HepG2 (cell line): ENCODE measurements at regions not wholly inside any gene's neighbourhood (a gene's known extent, or its start where the extent isn't known, plus 50 kb on each side); places are given as distances from the start of the nearest gene placed in this dataset.

ENCODE experiments used
- ATAC-seq: fragments of 200-7000 bp; cut with Tn5 transposase; 3 replicates; pipeline ENCODE4 v1.9.1; 2020; ENCODE audit warnings: mild to moderate bottlenecking, moderate library complexity
- BruUV-seq: library from RNA; stranded (reverse); fragments of 400-500 nt; replicated peaks from 2 replicates; lab custom pipeline; 2021; lab: Mats Ljungman, UMichigan
- CTCF ChIA-PET: fragments of 300-600 bp; formaldehyde crosslinking; extraction: SDS; loops from one replicate; lab custom pipeline; 2021; ENCODE audit warnings: low total read pairs, inconsistent platforms, low intra/inter-chr PET ratio; lab: Yijun Ruan, JAX
- POLR2A ChIA-PET: fragments of 350-600 bp; sonication (Branson Sonifier 250); formaldehyde crosslinking; loops from one replicate; lab custom pipeline; 2020; ENCODE audit warnings: antibody characterized with exemption, inconsistent platforms; lab: Yijun Ruan, JAX
- DNase-seq: peaks from one replicate; pipeline ENCODE4 v3.0.0-alpha.2; 2015; ENCODE audit warnings: low spot score
- FAIRE-seq: peaks from 3 replicates; lab custom pipeline; 2011; peaks lifted over from hg19 to GRCh38; lab: Jason Lieb, UNC
- H2AFZ ChIP-seq: one replicate; pipeline ENCODE4 v1.6.1; 2011; ENCODE audit warnings: low read length, inconsistent platforms
- H3K27ac ChIP-seq: fragments of 300-600 bp; 3 replicates; pipeline ENCODE4 v1.8.0; 2011; ENCODE audit warnings: mixed run types, mild to moderate bottlenecking, mixed read lengths, low read length, inconsistent platforms; ENCODE audit not compliant: insufficient read depth; ENCODE audit errors: extremely low read length
- H3K27me3 ChIP-seq, 2 experiments: fragments of 200-600 bp in 1 of 2; 2 replicates in 1 of 2; 3 replicates in 1 of 2; pipeline versions ENCODE4 v1.6.0 to v1.8.0; 2011; ENCODE audit warnings: low read length in 2 of 2, mild to moderate bottlenecking in 2 of 2, moderate library complexity in 2 of 2, inconsistent platforms in 1 of 2; ENCODE audit not compliant: insufficient read depth in 2 of 2, control insufficient read depth in 1 of 2
- H3K36me3 ChIP-seq, 2 experiments: fragments of 200-600 bp in 1 of 2; replicated peaks in 1 of 2; 2 replicates in 1 of 2; 3 replicates in 1 of 2; pipeline versions ENCODE4 v1.5.1 to v1.8.0; 2011; ENCODE audit warnings: low read length in 2 of 2, inconsistent platforms in 1 of 2; ENCODE audit not compliant: insufficient read depth in 2 of 2, control insufficient read depth in 1 of 2
- H3K4me1 ChIP-seq: 2 replicates; pipeline ENCODE4 v1.5.1; 2012; ENCODE audit warnings: low read length, inconsistent platforms; ENCODE audit not compliant: insufficient read depth
- H3K4me2 ChIP-seq: 2 replicates; pipeline ENCODE4 v1.6.0; 2011; ENCODE audit warnings: low read depth, low read length, inconsistent platforms
- H3K4me3 ChIP-seq, 3 experiments: fragments of 200-600 bp in 1 of 3; sonication (generic), shearing (Covaris generic) in 1 of 3; replicated peaks in 1 of 3; 2 replicates each; pipeline ENCODE4 v1.5.1; 2011 to 2016; ENCODE audit warnings: low read length in 3 of 3, inconsistent platforms in 2 of 3, low read depth in 2 of 3, mild to moderate bottlenecking in 2 of 3, control low read depth in 1 of 3, mixed read lengths in 1 of 3; ENCODE audit not compliant: insufficient read depth in 1 of 3
- H3K79me2 ChIP-seq: one replicate; pipeline ENCODE4 v1.6.1; 2011; ENCODE audit warnings: low read length, inconsistent platforms; ENCODE audit not compliant: insufficient read depth
- H3K9ac ChIP-seq: 2 replicates; pipeline ENCODE4 v1.6.0; 2011; ENCODE audit warnings: mild to moderate bottlenecking, low read depth, low read length, inconsistent platforms; ENCODE audit not compliant: insufficient read depth
- H3K9me3 ChIP-seq: 2 replicates; pipeline ENCODE4 v1.5.1; 2012; ENCODE audit warnings: mild to moderate bottlenecking, low read length
- H4K20me1 ChIP-seq: 2 replicates; pipeline ENCODE4 v1.6.0; 2011; ENCODE audit warnings: inconsistent platforms, mild to moderate bottlenecking, low read length, moderate library complexity; ENCODE audit not compliant: insufficient read depth
- ATF7-NPFF ChIP-seq: sonication (generic); formaldehyde crosslinking; IDR thresholded peaks from 2 replicates; pipeline ENCODE4 v1.8.1; 2023; ENCODE audit warnings: mild to moderate bottlenecking, low read depth, missing genetic modification reagents, moderate library complexity
- FOXO1 ChIP-seq: sonication (generic); formaldehyde crosslinking; IDR thresholded peaks from 2 replicates; pipeline ENCODE4 v1.4.0; 2020; ENCODE audit warnings: missing genetic modification reagents
- GATAD1 ChIP-seq: IDR thresholded peaks from 2 replicates; pipeline ENCODE4 v1.6.1; 2016; ENCODE audit warnings: missing genetic modification reagents, missing compliant biosample characterization
- HIVEP1 ChIP-seq: sonication (generic); formaldehyde crosslinking; IDR thresholded peaks from 2 replicates; pipeline ENCODE4 v1.4.0; 2020; ENCODE audit warnings: mild to moderate bottlenecking, missing genetic modification reagents
- NAIF1 ChIP-seq: sonication (generic); formaldehyde crosslinking; IDR thresholded peaks from 2 replicates; pipeline ENCODE4 v1.5.0; 2020; ENCODE audit warnings: mild to moderate bottlenecking, missing genetic modification reagents, borderline replicate concordance
- PRDM10 ChIP-seq: sonication (generic); formaldehyde crosslinking; IDR thresholded peaks from 2 replicates; pipeline ENCODE4 v1.4.0; 2020; ENCODE audit warnings: low read depth, missing genetic modification reagents
- SMARCC2 ChIP-seq: fragments of 450-650 bp; IDR thresholded peaks from 2 replicates; pipeline ENCODE4 v1.6.1; 2017; ENCODE audit warnings: antibody characterized with exemption, mild to moderate bottlenecking
- STAT5B ChIP-seq: sonication (generic); formaldehyde crosslinking; IDR thresholded peaks from 2 replicates; pipeline ENCODE4 v1.4.0; 2020; ENCODE audit warnings: missing genetic modification reagents
- YEATS2 ChIP-seq: sonication (generic); formaldehyde crosslinking; IDR thresholded peaks from 2 replicates; pipeline ENCODE4 v1.4.0; 2020; ENCODE audit warnings: missing genetic modification reagents, borderline replicate concordance
- ZBTB21 ChIP-seq: sonication (generic); formaldehyde crosslinking; IDR thresholded peaks from 2 replicates; pipeline ENCODE4 v1.4.0; 2020; ENCODE audit warnings: missing genetic modification reagents
- ZNF33B ChIP-seq: sonication (generic); formaldehyde crosslinking; IDR thresholded peaks from 2 replicates; pipeline ENCODE4 v1.5.1; 2020; ENCODE audit warnings: mild to moderate bottlenecking, missing genetic modification reagents
- ZNF432 ChIP-seq: sonication (generic); formaldehyde crosslinking; IDR thresholded peaks from 2 replicates; pipeline ENCODE4 v1.5.0; 2020; ENCODE audit warnings: missing genetic modification reagents, mild to moderate bottlenecking, borderline replicate concordance
- ZNF558 ChIP-seq: sonication (generic); formaldehyde crosslinking; IDR thresholded peaks from 2 replicates; pipeline ENCODE4 v1.9.0; 2022; ENCODE audit warnings: mild to moderate bottlenecking, missing genetic modification reagents, borderline replicate concordance
- ZNF580 ChIP-seq: IDR thresholded peaks from 2 replicates; pipeline ENCODE4 v1.6.1; 2016; ENCODE audit warnings: low read depth, borderline replicate concordance
- ZNF607 ChIP-seq: sonication (generic); formaldehyde crosslinking; IDR thresholded peaks from 2 replicates; pipeline ENCODE4 v1.5.1; 2020; ENCODE audit warnings: missing genetic modification reagents, mild to moderate bottlenecking, borderline replicate concordance
- ZSCAN30 ChIP-seq: sonication (generic); formaldehyde crosslinking; IDR thresholded peaks from 2 replicates; pipeline ENCODE4 v1.5.0; 2020; ENCODE audit warnings: mild to moderate bottlenecking, missing genetic modification reagents
- WGBS: methylation state at CpG from one replicate; pipeline ENCODE4 v1.1.6; 2017; ENCODE audit warnings: low lambda C conversion rate; 5-methylcytosine and 5-hydroxymethylcytosine counted together
- in situ Hi-C: cut with HindIII; loops from 2 replicates; pipeline ENCODE4 v1.10.0; 2017; ENCODE audit warnings: low pct_unique_long_range_greater_than_20kb; ENCODE audit not compliant: extremely low pct_ligation_motif_present
- intact Hi-C: fragments of 100-400 bp; cut with micrococcal nuclease; formaldehyde crosslinking; loops from one replicate; pipeline ENCODE4 v1.10.0; 2022; ENCODE audit not compliant: unreplicated experiment

- H3K27ac ChIP-seq, result no peak overlapping the region
- in situ Hi-C loops, result no loop called here
- no peak for DNase-seq
- no peak for FAIRE-seq
- no TSS peak for BruUV-seq
- no peak overlapping the region for H3K4me2 ChIP-seq
- H3K9me3 ChIP-seq, result no peaks in the 10 kb centered on the region
- no peak for ATAC-seq
- no peaks in the 10 kb centered on the region for H3K4me1 ChIP-seq
- TF ChIP-seq STAT5B (CRISPR knock-in tag), result no peak
- no peak for TF ChIP-seq NAIF1
- TF ChIP-seq ZNF33B (CRISPR knock-in tag), result no peak
- TF ChIP-seq YEATS2, result no peak
- TF ChIP-seq ZNF580 (CRISPR knock-in tag), result no peak
- no peak for TF ChIP-seq HIVEP1
- no peak for TF ChIP-seq SMARCC2
- TF ChIP-seq PRDM10 (CRISPR knock-in tag), result no peak
- no peak for TF ChIP-seq FOXO1 (CRISPR knock-in tag)
- TF ChIP-seq ZNF558, result no peak
- TF ChIP-seq ATF7-NPFF (CRISPR knock-in tag), result no peak
- TF ChIP-seq ZNF432 (CRISPR knock-in tag), result no peak
- TF ChIP-seq ZBTB21 (CRISPR knock-in tag), result no peak
- no peak for TF ChIP-seq ZSCAN30 (CRISPR knock-in tag)
- no peak for TF ChIP-seq GATAD1
- TF ChIP-seq ZNF607 (CRISPR knock-in tag), result no peak
- TF ChIP-seq, all 625 proteins: peak for 0
- Histone ChIP-seq H2AFZ (no peak overlapping the region), H4K20me1 (no peaks in the 10 kb centered on the region), H3K27me3 (no peaks in the 10 kb centered on the region), H3K4me3 (no peak overlapping the region), H3K36me3 (no peaks in the 10 kb centered on the region), H3K9ac (no peak overlapping the region), H3K79me2 (no peaks in the 10 kb centered on the region)
- intact Hi-C loops, result loop anchor here (10.0 kb wide), 1 partner anchor 245 kb away; no protein-coding TSS in a partner anchor
- ChIA-PET POLR2A (no interaction called here), CTCF (no interaction called here)
- 0% methylated on average over 2 of the region's 2 CpGs for WGBS
Measured at GRCh38 chr5:156109317-156110023, 217.5 kb upstream of the SGCD start.
